Endothelial cell of umbilical vein (primary cell): ENCODE measurements at regions not wholly inside any gene's neighbourhood (a gene's known extent, or its start where the extent isn't known, plus 50 kb on each side); places are given as distances from the start of the nearest gene placed in this dataset.

Source experiments
- BruUV-seq: library from RNA; stranded (reverse); fragments of 400-500 nt; replicated peaks from 2 replicates; lab custom pipeline; 2021; lab: Mats Ljungman, UMichigan
- CTCF ChIA-PET: fragments of 300-600, 350-600 bp; sonication (Branson Sonifier 250); formaldehyde crosslinking; loops from one replicate; lab custom pipeline; 2021; ENCODE audit warnings: antibody characterized with exemption, inconsistent platforms; lab: Charles Lee
- POLR2A ChIA-PET: fragments of 300-600, 350-600 bp; sonication (Branson Sonifier 250); formaldehyde crosslinking; loops from one replicate; lab custom pipeline; 2021; ENCODE audit warnings: antibody characterized with exemption, inconsistent platforms; lab: Charles Lee
- DNase-seq: peaks from one replicate; pipeline ENCODE4 v3.0.0-alpha.2; 2011; ENCODE audit warnings: low read depth, low spot score
- FAIRE-seq: peaks from 2 replicates; lab custom pipeline; 2011; peaks lifted over from hg19 to GRCh38; lab: Jason Lieb, UNC
- H2AFZ ChIP-seq: 2 replicates; pipeline ENCODE4 v1.6.0; 2012; ENCODE audit warnings: low read depth, low read length, control low read depth, inconsistent platforms
- H3K27ac ChIP-seq: 2 replicates; pipeline ENCODE4 v1.5.1; 2011; ENCODE audit warnings: low read depth, mild to moderate bottlenecking, control low read depth, low read length, moderate library complexity; ENCODE audit not compliant: insufficient read depth
- H3K27me3 ChIP-seq, 2 experiments: 2 replicates each; pipeline versions ENCODE4 v1.6.0 to v1.6.1; 2011; ENCODE audit warnings: low read length in 2 of 2, mixed read lengths in 1 of 2; ENCODE audit not compliant: control insufficient read depth in 2 of 2, insufficient read depth in 2 of 2
- H3K36me3 ChIP-seq, 2 experiments: 2 replicates in 1 of 2; 3 replicates in 1 of 2; pipeline ENCODE4 v1.5.1; 2011; ENCODE audit warnings: low read length in 2 of 2, mild to moderate bottlenecking in 1 of 2, moderate library complexity in 1 of 2; ENCODE audit not compliant: control insufficient read depth in 2 of 2, insufficient read depth in 2 of 2; ENCODE audit errors: extremely low read depth in 1 of 2
- H3K4me1 ChIP-seq: 3 replicates; pipeline ENCODE4 v1.5.1; 2011; ENCODE audit warnings: mild to moderate bottlenecking, low read length; ENCODE audit not compliant: control insufficient read depth, insufficient read depth; ENCODE audit errors: extremely low read depth
- H3K4me2 ChIP-seq: 2 replicates; pipeline ENCODE4 v1.6.1; 2011; ENCODE audit warnings: low read length, control low read depth, mixed read lengths; ENCODE audit not compliant: insufficient read depth
- H3K4me3 ChIP-seq, 3 experiments: fragments of 200-600 bp in 1 of 3; sonication (generic), shearing (Covaris generic) in 1 of 3; replicated peaks in 1 of 3; 2 replicates each; pipeline ENCODE4 v1.5.1; 2011 to 2016; ENCODE audit warnings: control low read depth in 3 of 3, low read length in 3 of 3, mild to moderate bottlenecking in 2 of 3, inconsistent platforms in 1 of 3, low read depth in 1 of 3, moderate library complexity in 1 of 3; ENCODE audit not compliant: insufficient read depth in 1 of 3
- H3K79me2 ChIP-seq: 2 replicates; pipeline ENCODE4 v1.6.0; 2012; ENCODE audit warnings: low read length, inconsistent platforms; ENCODE audit not compliant: control insufficient read depth, insufficient read depth
- H3K9ac ChIP-seq: replicated peaks from 2 replicates; pipeline ENCODE3; 2011; ENCODE audit warnings: low read length, control low read depth; ENCODE audit not compliant: insufficient read depth; ENCODE audit errors: extremely low read depth
- H3K9me1 ChIP-seq: replicated peaks from 3 replicates; pipeline ENCODE4 v1.6.0; 2011; ENCODE audit warnings: mild to moderate bottlenecking, low read length; ENCODE audit not compliant: control insufficient read depth, insufficient read depth; ENCODE audit errors: extremely low read depth
- H3K9me3 ChIP-seq: replicated peaks from 2 replicates; pipeline ENCODE4 v1.5.1; 2012; ENCODE audit warnings: low read length, inconsistent platforms; ENCODE audit not compliant: control insufficient read depth, insufficient read depth
- H4K20me1 ChIP-seq: replicated peaks from 2 replicates; pipeline ENCODE3; 2011; ENCODE audit warnings: mild to moderate bottlenecking, low read length; ENCODE audit not compliant: control insufficient read depth, insufficient read depth; ENCODE audit errors: extremely low read depth
- CTCF ChIP-seq, 2 donors: IDR thresholded peaks; 1 replicate in 1 of 2; 2 replicates in 1 of 2; pipeline ENCODE4 v1.5.1; 2011; ENCODE audit warnings: low read length in 2 of 2, mild to moderate bottlenecking in 2 of 2, moderate library complexity in 2 of 2, control low read depth in 1 of 2, inconsistent platforms in 1 of 2, low read depth in 1 of 2; ENCODE audit not compliant: insufficient read depth in 1 of 2; ENCODE audit errors: extremely low read depth in 1 of 2
- EZH2 ChIP-seq: IDR thresholded peaks from 2 replicates; pipeline ENCODE4 v1.6.1; 2012; ENCODE audit warnings: borderline replicate concordance, low read depth, mild to moderate bottlenecking, moderate library complexity, low read length, inconsistent platforms; ENCODE audit not compliant: severe bottlenecking
- FOS ChIP-seq: IDR thresholded peaks from 2 replicates; pipeline ENCODE4 v1.6.1; 2011; ENCODE audit warnings: mild to moderate bottlenecking, low read length, moderate library complexity, borderline replicate concordance; ENCODE audit not compliant: insufficient read depth
- GATA2 ChIP-seq: IDR thresholded peaks from 2 replicates; pipeline ENCODE4 v1.7.0; 2011; ENCODE audit warnings: low read depth, mild to moderate bottlenecking, moderate library complexity, mixed read lengths, low read length; ENCODE audit not compliant: insufficient read length, insufficient read depth
- JUN ChIP-seq: IDR thresholded peaks from 2 replicates; pipeline ENCODE4 v1.6.1; 2011; ENCODE audit warnings: borderline replicate concordance, low read depth; ENCODE audit not compliant: insufficient read length, insufficient read depth
- MAX ChIP-seq: IDR thresholded peaks from 2 replicates; pipeline ENCODE4 v1.6.1; 2011; ENCODE audit not compliant: insufficient read depth, insufficient read length
- MYC ChIP-seq: IDR thresholded peaks from one replicate; pipeline ENCODE4 v1.6.1; 2011; ENCODE audit warnings: mild to moderate bottlenecking, low read depth, low read length
- POLR2A ChIP-seq: IDR thresholded peaks from 2 replicates; pipeline ENCODE4 v1.6.1; 2012; ENCODE audit warnings: low read depth, mild to moderate bottlenecking, control low read depth, low read length
- POLR2AphosphoS5 ChIP-seq: IDR thresholded peaks from 2 replicates; pipeline ENCODE4 v1.6.1; 2012; ENCODE audit warnings: low read depth, mild to moderate bottlenecking, control low read depth, low read length, moderate library complexity; ENCODE audit not compliant: insufficient read depth
- dilution Hi-C: fragments of 300-500 bp; cut with MboI; formaldehyde crosslinking; loops from one replicate; pipeline ENCODE4 v1.15.0; 2019; ENCODE audit warnings: low sequenced_read_pairs; ENCODE audit not compliant: extremely low pct_ligation_motif_present
- intact Hi-C: fragments of 100-400 bp; cut with micrococcal nuclease; formaldehyde crosslinking; loops from one replicate; pipeline ENCODE4 v1.10.0; 2022

- ChIA-PET POLR2A (no interaction called here), CTCF (interaction anchor here (0.7 kb wide), 1 partner anchor 50 kb away, joined by 3 read pairs; no protein-coding TSS in a partner anchor)
- H2AFZ ChIP-seq = no peak overlapping the region
- H3K79me2 ChIP-seq = no peaks in the 10 kb centered on the region
- dilution Hi-C loops = loop anchor here (25.0 kb wide), 1 partner anchor 556 kb away; the partner anchor contains the start of gene BOD1L1
- H3K36me3 ChIP-seq = no peaks in the 10 kb centered on the region
- no peaks in the 10 kb centered on the region for H3K4me1 ChIP-seq
- H3K9ac ChIP-seq = no peak overlapping the region
- no peak overlapping the region for H3K4me2 ChIP-seq
- BruUV-seq = no TSS peak
- H3K9me3 ChIP-seq = no peaks in the 10 kb centered on the region
- no peak overlapping the region for H3K27ac ChIP-seq
- intact Hi-C loops = no loop called here
- H3K4me3 ChIP-seq = no peak overlapping the region
- TF ChIP-seq GATA2 = no peak
- TF ChIP-seq POLR2AphosphoS5 = no peak
- no peak for TF ChIP-seq FOS
- no peak for TF ChIP-seq MAX
- TF ChIP-seq EZH2 = no peak
- H3K9me1 ChIP-seq = no peaks in the 10 kb centered on the region
- H4K20me1 ChIP-seq = no peaks in the 10 kb centered on the region
- FAIRE-seq (no peak), DNase-seq (no peak)
- no peaks in the 10 kb centered on the region for H3K27me3 ChIP-seq
Measured at GRCh38 chr4:14193601-14194000, 566.1 kb upstream of the BOD1L1 start.

GRCh38 chr4:14196131-14196530 lies 568.6 kb upstream of the BOD1L1 start:
- no peaks in the 10 kb centered on the region for H3K4me1 ChIP-seq
- H3K4me3 ChIP-seq = no peak overlapping the region
- no peak overlapping the region for H3K4me2 ChIP-seq
- POLR2A ChIA-PET = no interaction called here
- dilution Hi-C loops = loop anchor here (25.0 kb wide), 1 partner anchor 559 kb away; the partner anchor contains the start of gene BOD1L1
- H3K27me3 ChIP-seq = no peaks in the 10 kb centered on the region
- intact Hi-C loops = no loop called here
- FAIRE-seq (peak; percentile 62), DNase-seq (peak; percentile 52)
- H3K9me1 ChIP-seq = no peaks in the 10 kb centered on the region
- CTCF ChIA-PET = interaction anchor here (1.1 kb wide), 1 partner anchor 28 kb away, joined by 3 read pairs; no protein-coding TSS in a partner anchor
- no TSS peak for BruUV-seq
- no peak overlapping the region for H3K9ac ChIP-seq
- H3K36me3 ChIP-seq = no peaks in the 10 kb centered on the region
- no peak overlapping the region for H3K27ac ChIP-seq
- H3K9me3 ChIP-seq = no peaks in the 10 kb centered on the region
- H3K79me2 ChIP-seq = no peaks in the 10 kb centered on the region
- no peaks in the 10 kb centered on the region for H4K20me1 ChIP-seq
- TF ChIP-seq GATA2 = no peak
- TF ChIP-seq CTCF (IDR thresholded peaks at IDR 0.05; ENCODE audit: extremely low read depth in 1 of 2, insufficient read depth in 1 of 2, low read depth in 1 of 2, low read length in 2 of 2) = no peak
- no peak for TF ChIP-seq POLR2AphosphoS5
- no peak for TF ChIP-seq MYC
- no peak for TF ChIP-seq JUN
- TF ChIP-seq MAX = no peak
- TF ChIP-seq FOS = no peak
- TF ChIP-seq EZH2 = no peak
- TF ChIP-seq POLR2A = no peak
- no peak overlapping the region for H2AFZ ChIP-seq
